GM23338 (cell line): ENCODE measurements at regions not wholly inside any gene's neighbourhood (a gene's known extent, or its start where the extent isn't known, plus 50 kb on each side); places are given as distances from the start of the nearest gene placed in this dataset.

Experiments used
- ATAC-seq: fragments of 200-7000 bp; cut with Tn5 transposase; 3 replicates; pipeline ENCODE4 v1.9.1; 2020
- DNase-seq: peaks from one replicate; pipeline ENCODE4 v3.0.0-alpha.2; 2015; ENCODE audit warnings: low spot score
- H2AFZ ChIP-seq: fragments of 200-600 bp; sonication (generic); 2 replicates; pipeline ENCODE4 v1.8.0; 2016; ENCODE audit warnings: antibody characterized with exemption, mild to moderate bottlenecking, moderate library complexity
- H3F3A ChIP-seq: fragments of 200-600 bp; sonication (generic); replicated peaks from 2 replicates; pipeline ENCODE4 v1.8.0; 2017; ENCODE audit warnings: antibody characterized with exemption, mixed run types, low read depth
- H3K27ac ChIP-seq: fragments of 200-600 bp; sonication (generic); 2 replicates; pipeline ENCODE4 v1.6.1; 2016; ENCODE audit warnings: low read depth
- H3K27me3 ChIP-seq: fragments of 200-600 bp; sonication (generic); 2 replicates; pipeline ENCODE4 v1.8.0; 2016; ENCODE audit warnings: mild to moderate bottlenecking, mixed run types, moderate library complexity; ENCODE audit not compliant: insufficient read depth
- H3K36me3 ChIP-seq: fragments of 200-600 bp; sonication (generic); 2 replicates; pipeline ENCODE4 v1.8.0; 2016; ENCODE audit warnings: mild to moderate bottlenecking; ENCODE audit not compliant: insufficient read depth
- H3K4me1 ChIP-seq: fragments of 200-600 bp; sonication (generic); 2 replicates; pipeline ENCODE4 v1.8.0; 2016; ENCODE audit warnings: mild to moderate bottlenecking, moderate library complexity; ENCODE audit not compliant: insufficient read depth
- H3K4me2 ChIP-seq: fragments of 200-600 bp; sonication (generic); 2 replicates; pipeline ENCODE4 v1.7.1; 2017; ENCODE audit warnings: mixed run types
- H3K4me3 ChIP-seq: fragments of 200-600 bp; sonication (generic); 2 replicates; pipeline ENCODE4 v1.6.1; 2016; ENCODE audit warnings: mixed run types
- H3K79me2 ChIP-seq: fragments of 200-600 bp; sonication (generic); replicated peaks from 2 replicates; pipeline ENCODE4 v1.8.0; 2017; ENCODE audit warnings: mild to moderate bottlenecking; ENCODE audit not compliant: insufficient read depth
- H3K9me2 ChIP-seq: fragments of 200-600 bp; sonication (generic); 2 replicates; pipeline ENCODE4 v1.8.0; 2017; ENCODE audit not compliant: insufficient read depth
- H4K20me1 ChIP-seq: fragments of 200-600 bp; sonication (generic); replicated peaks from 2 replicates; pipeline ENCODE4 v1.8.0; 2017; ENCODE audit warnings: mild to moderate bottlenecking; ENCODE audit not compliant: insufficient read depth
- H3K27ac Mint-ChIP-seq: 2 replicates; pipeline ENCODE4 v1.8.0; 2020; ENCODE audit warnings: inconsistent platforms, mild to moderate bottlenecking, moderate library complexity, mixed read lengths
- H3K27me3 Mint-ChIP-seq: 3 replicates; pipeline ENCODE4 v1.8.0; 2022; ENCODE audit warnings: low read depth, mild to moderate bottlenecking, moderate library complexity, mixed read lengths, inconsistent platforms; ENCODE audit not compliant: insufficient read depth, poor library complexity
- H3K36me3 Mint-ChIP-seq: 3 replicates; pipeline ENCODE4 v1.8.0; 2021; ENCODE audit warnings: low read depth, mild to moderate bottlenecking, inconsistent platforms, moderate library complexity, mixed read lengths
- H3K4me1 Mint-ChIP-seq: 3 replicates; pipeline ENCODE4 v1.8.0; 2020; ENCODE audit warnings: mild to moderate bottlenecking, inconsistent platforms, mixed read lengths
- H3K4me3 Mint-ChIP-seq: 3 replicates; pipeline ENCODE4 v1.8.0; 2021; ENCODE audit warnings: moderate library complexity, mild to moderate bottlenecking, inconsistent platforms, mixed read lengths
- H3K9me3 Mint-ChIP-seq: 3 replicates; pipeline ENCODE4 v1.8.0; 2020; ENCODE audit warnings: moderate library complexity, mild to moderate bottlenecking, inconsistent platforms, mixed read lengths
- CREB1 ChIP-seq: fragments of 250-450 bp; sonication (Bioruptor Pico); IDR thresholded peaks from 2 replicates; pipeline ENCODE4 v1.5.0; 2020; ENCODE audit warnings: low read depth, mild to moderate bottlenecking, moderate library complexity
- CTCF ChIP-seq, 2 experiments: fragments of 200-600 bp in 1 of 2; sonication (generic) in 1 of 2; conservative IDR thresholded peaks; 2 replicates each; pipeline versions ENCODE4 v1.5.1 to v1.6.1; 2016 to 2017; ENCODE audit warnings: antibody characterized with exemption in 2 of 2, low read depth in 2 of 2, mild to moderate bottlenecking in 2 of 2, moderate library complexity in 1 of 2
- ETS1 ChIP-seq: IDR thresholded peaks from 2 replicates; pipeline ENCODE4 v1.6.1; 2016; ENCODE audit warnings: antibody characterized with exemption
- EZH2 ChIP-seq: fragments of 200-600 bp; sonication (generic); IDR thresholded peaks from one replicate; pipeline ENCODE4 v1.8.0; 2017; ENCODE audit warnings: antibody characterized with exemption, mild to moderate bottlenecking, low read depth; ENCODE audit not compliant: unreplicated experiment
- EZH2phosphoT487 ChIP-seq: fragments of 200-600 bp; sonication (generic); IDR thresholded peaks from one replicate; pipeline ENCODE4 v1.8.1; 2018; ENCODE audit warnings: antibody characterized with exemption; ENCODE audit not compliant: unreplicated experiment
- JUNB ChIP-seq: IDR thresholded peaks from one replicate; pipeline ENCODE4 v1.6.1; 2016; ENCODE audit warnings: antibody characterized with exemption; ENCODE audit not compliant: unreplicated experiment
- NANOG ChIP-seq: IDR thresholded peaks from 2 replicates; pipeline ENCODE4 v1.6.1; 2016; ENCODE audit warnings: antibody characterized with exemption, borderline replicate concordance
- POLR2AphosphoS5 ChIP-seq: IDR thresholded peaks from 2 replicates; pipeline ENCODE4 v1.6.1; 2016; ENCODE audit warnings: antibody characterized with exemption, low read depth
- REST ChIP-seq: IDR thresholded peaks from one replicate; pipeline ENCODE4 v1.6.1; 2018; ENCODE audit warnings: antibody characterized with exemption; ENCODE audit not compliant: unreplicated experiment
- STAT1 ChIP-seq: IDR thresholded peaks from one replicate; pipeline ENCODE4 v1.6.1; 2016; ENCODE audit warnings: antibody characterized with exemption; ENCODE audit not compliant: unreplicated experiment
- ZNF114 ChIP-seq: fragments of 250-450 bp; sonication (Bioruptor Pico); IDR thresholded peaks from 2 replicates; pipeline ENCODE4 v1.5.0; 2020; ENCODE audit warnings: mild to moderate bottlenecking, moderate library complexity
- ZNF331 ChIP-seq: fragments of 250-450 bp; sonication (Bioruptor Pico); IDR thresholded peaks from 2 replicates; pipeline ENCODE4 v1.5.0; 2020; ENCODE audit warnings: low read depth, mild to moderate bottlenecking, moderate library complexity
- ZNF462 ChIP-seq: fragments of 250-450 bp; sonication (Bioruptor Pico); IDR thresholded peaks from 2 replicates; pipeline ENCODE4 v1.5.0; 2020; ENCODE audit warnings: mild to moderate bottlenecking, moderate library complexity

GRCh38 chr1:25112400-25112799 lies 119.9 kb downstream of the SYF2 start:
- H3K79me2 ChIP-seq: no peaks in the 10 kb centered on the region
- H2AFZ ChIP-seq: no peak overlapping the region

More at GRCh38 chr1:25112400-25112799, 119.9 kb downstream of the SYF2 start:
- Histone ChIP-seq H3K4me3 (no peak overlapping the region), H3K27me3 (no peaks in the 10 kb centered on the region), H4K20me1 (no peaks in the 10 kb centered on the region), H3K9me2 (no peaks in the 10 kb centered on the region), H3K36me3 (no peaks in the 10 kb centered on the region), H3K27ac (no peak overlapping the region), H3K4me1 (no peaks in the 10 kb centered on the region), H3K4me2 (no peak overlapping the region), H3F3A (no peaks in the 10 kb centered on the region)
- Mint-ChIP-seq H3K27ac (no peak overlapping the region), H3K4me3 (no peak overlapping the region), H3K4me1 (no peaks in the 10 kb centered on the region), H3K27me3 (peaks cover 2% of the 10 kb centered on the region), H3K36me3 (peaks cover 6% of the 10 kb centered on the region; the same call in 2 of the 3 replicates), H3K9me3 (peaks cover 13% of the 10 kb centered on the region)
- no peak for DNase-seq
- no peak for ATAC-seq
- TF ChIP-seq EZH2: no peak
- TF ChIP-seq ZNF462 (CRISPR knock-in tag): no peak
- no peak for TF ChIP-seq EZH2phosphoT487
- TF ChIP-seq JUNB: no peak
- TF ChIP-seq CREB1 (CRISPR knock-in tag): no peak
- no peak for TF ChIP-seq ETS1
- no peak for TF ChIP-seq NANOG
- TF ChIP-seq ZNF331 (CRISPR knock-in tag): no peak
- TF ChIP-seq REST: no peak
- no peak for TF ChIP-seq ZNF114 (CRISPR knock-in tag)
- no peak for TF ChIP-seq CTCF (conservative IDR thresholded peaks at IDR 0.05; ENCODE audit: low read depth in 2 of 2)
- TF ChIP-seq STAT1: no peak
- no peak for TF ChIP-seq POLR2AphosphoS5
